Natural killer cell treated with Interleukin-12 subunit alpha and Interleukin-12 subunit beta and Interleukin-15 and Interleukin-18, amount 100 ng/mL, for 72 hours (primary cell): ENCODE measurements at regions not wholly inside any gene's neighbourhood (a gene's known extent, or its start where the extent isn't known, plus 50 kb on each side); places are given as distances from the start of the nearest gene placed in this dataset.
"Not testable (repeated sequence)": the region's sequence is repeated elsewhere in the genome, so short reads cannot be mapped to it uniquely, and the experiment has no call there.

ENCODE experiments used
- ATAC-seq, 2 donors: fragments of 150-1000 bp; cut with Tn5 transposase in 1 of 2; sonication (Bioruptor Pico), chemical (Tn5 transposase) in 1 of 2; 2 replicates each; pipeline ENCODE4 v1.10.0; 2021
- DNase-seq: peaks from one replicate; pipeline ENCODE4 v3.0.0; 2022; ENCODE audit warnings: low spot score
- H3K27ac Mint-ChIP-seq, 2 donors: 1 replicate in 1 of 2; 2 replicates in 1 of 2; pipeline ENCODE4 v1.8.0; 2022; ENCODE audit warnings: mixed read lengths in 2 of 2, mild to moderate bottlenecking in 1 of 2, moderate library complexity in 1 of 2
- H3K27me3 Mint-ChIP-seq, 2 donors: 1 replicate in 1 of 2; 2 replicates in 1 of 2; pipeline ENCODE4 v1.8.0; 2022; ENCODE audit warnings: mixed read lengths in 2 of 2
- H3K36me3 Mint-ChIP-seq: one replicate; pipeline ENCODE4 v1.8.0; 2022; ENCODE audit warnings: mixed read lengths
- H3K4me1 Mint-ChIP-seq, 2 donors: 1 replicate in 1 of 2; 2 replicates in 1 of 2; pipeline ENCODE4 v1.8.0; 2022; ENCODE audit warnings: low read depth in 2 of 2, mixed read lengths in 2 of 2, mild to moderate bottlenecking in 1 of 2
- H3K4me3 Mint-ChIP-seq: one replicate; pipeline ENCODE4 v1.8.0; 2022; ENCODE audit warnings: mixed read lengths
- H3K9me3 Mint-ChIP-seq: 2 replicates; pipeline ENCODE4 v1.8.0; 2022; ENCODE audit warnings: mixed read lengths

- H3K27ac Mint-ChIP-seq, result no peak overlapping the region
Measured at GRCh38 chr6:81891874-81892273, 139.4 kb upstream of the TENT5A start.

DNA sequence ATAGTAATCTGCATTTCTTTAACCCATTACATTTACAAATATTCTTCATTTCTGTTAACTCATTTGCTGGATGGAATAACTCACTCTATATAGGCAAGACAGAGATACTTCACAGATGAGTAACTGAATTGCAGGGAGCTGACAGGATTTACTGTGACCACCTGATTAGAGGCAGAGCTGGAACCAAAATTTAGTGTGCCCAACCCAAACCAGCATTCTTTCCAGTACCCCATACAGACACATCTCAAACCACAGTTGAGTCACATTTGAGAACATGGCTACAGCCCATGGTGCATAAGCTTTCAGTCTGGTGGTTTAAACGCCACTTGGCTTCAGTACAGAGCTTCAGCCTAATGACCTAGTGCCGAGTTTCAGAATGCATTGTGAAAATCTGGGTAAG, 138.4 kb upstream of the TENT5A start:
- Mint-ChIP-seq H3K4me3 (no peak overlapping the region), H3K27ac (no peak overlapping the region), H3K9me3 (peaks cover 5% of the 10 kb centered on the region), H3K27me3 (no peaks in the 10 kb centered on the region), H3K36me3 (no peaks in the 10 kb centered on the region), H3K4me1 (no peaks in the 10 kb centered on the region)
- DNase-seq (no peak), ATAC-seq (no peak)

More at GRCh38 chr6:81891874-81892273, 139.4 kb upstream of the TENT5A start:
- H3K36me3 Mint-ChIP-seq, result no peaks in the 10 kb centered on the region
- DNase-seq (no peak), ATAC-seq (no peak)
- H3K4me1 Mint-ChIP-seq, result no peaks in the 10 kb centered on the region
- peaks cover 5% of the 10 kb centered on the region for H3K9me3 Mint-ChIP-seq
- H3K27me3 Mint-ChIP-seq, result no peaks in the 10 kb centered on the region
- no peak overlapping the region for H3K4me3 Mint-ChIP-seq

GRCh38 chr6:81889377-81890053, 137.0 kb upstream of the TENT5A start:
- H3K4me1 Mint-ChIP-seq, result no peaks in the 10 kb centered on the region

DNA sequence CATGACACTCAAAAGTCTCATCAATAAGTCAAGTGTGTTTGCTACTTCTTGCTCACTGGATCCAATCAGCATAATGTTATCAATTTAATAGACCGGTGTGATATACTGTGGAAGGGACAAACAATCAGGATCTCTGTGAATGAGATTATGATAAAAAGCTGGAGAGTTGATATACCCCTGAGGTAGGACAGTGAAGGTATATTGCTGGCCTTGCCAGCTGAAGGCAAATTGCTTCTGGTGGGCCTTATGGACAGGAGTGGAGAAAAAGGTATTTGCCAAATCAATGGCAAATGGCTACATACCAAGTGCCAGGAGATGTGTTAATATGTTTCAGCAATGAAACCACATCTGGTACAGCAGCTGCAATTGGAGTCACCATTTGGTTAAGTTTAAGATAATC, 134.4 kb upstream of the TENT5A start:
- not testable (repeated sequence) for DNase-seq, H3K27ac Mint-ChIP-seq, ATAC-seq, H3K36me3 Mint-ChIP-seq, H3K27me3 Mint-ChIP-seq, H3K4me1 Mint-ChIP-seq, H3K9me3 Mint-ChIP-seq, H3K4me3 Mint-ChIP-seq

More at GRCh38 chr6:81889377-81890053, 137.0 kb upstream of the TENT5A start:
- Mint-ChIP-seq H3K36me3 (no peaks in the 10 kb centered on the region), H3K27ac (no peak overlapping the region), H3K27me3 (no peaks in the 10 kb centered on the region), H3K9me3 (peaks cover 5% of the 10 kb centered on the region), H3K4me3 (no peak overlapping the region)
- no peak for DNase-seq
- no peak for ATAC-seq

DNA sequence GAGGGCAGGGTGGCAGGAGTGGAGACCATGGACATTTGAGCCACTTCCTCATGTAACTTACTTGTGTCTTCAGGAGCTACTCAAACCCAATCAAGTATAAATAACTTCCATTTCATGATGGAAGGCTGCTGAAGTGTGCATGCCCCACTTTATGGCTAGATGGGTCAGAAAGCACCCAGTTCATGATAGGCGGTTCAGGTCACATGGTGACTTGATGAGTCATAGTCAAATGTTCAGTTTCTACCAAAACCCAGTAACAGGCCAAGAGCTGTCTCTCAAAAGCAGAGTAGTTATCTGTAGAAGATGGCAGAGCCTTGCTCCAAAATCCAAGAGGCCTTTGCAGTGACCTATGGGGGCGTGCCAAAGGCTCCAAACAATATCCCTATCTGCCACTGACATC, 133.7 kb upstream of the TENT5A start:
- Mint-ChIP-seq H3K9me3 (peaks cover 5% of the 10 kb centered on the region), H3K4me1 (no peaks in the 10 kb centered on the region), H3K36me3 (no peaks in the 10 kb centered on the region), H3K4me3 (no peak overlapping the region), H3K27ac (no peak overlapping the region), H3K27me3 (no peaks in the 10 kb centered on the region)
- no peak for ATAC-seq
- DNase-seq, result no peak

DNA sequence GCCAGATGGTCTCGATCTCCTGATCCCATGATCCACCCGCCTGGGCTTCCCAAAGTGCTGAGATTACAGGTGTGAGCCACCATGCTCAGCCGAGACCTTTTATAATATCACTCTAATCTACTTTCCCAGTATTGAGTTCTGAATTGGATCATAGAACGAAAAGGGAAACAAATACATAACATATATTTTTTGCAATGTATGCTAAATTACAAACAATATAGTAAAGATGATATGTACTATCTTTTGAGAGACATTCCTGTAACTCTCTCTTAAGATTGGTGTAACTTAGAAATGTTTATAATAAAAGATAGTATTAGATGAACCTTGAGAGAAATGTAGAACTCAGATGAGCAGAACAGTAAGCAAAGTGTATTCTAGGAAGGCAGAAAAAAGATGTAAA, 129.2 kb upstream of the TENT5A start:
- ATAC-seq, result no peak
- no peaks in the 10 kb centered on the region for H3K36me3 Mint-ChIP-seq

GRCh38 chr6:81878479-81878878, 126.0 kb upstream of the TENT5A start:
- Mint-ChIP-seq H3K27ac (no peak overlapping the region), H3K27me3 (no peaks in the 10 kb centered on the region), H3K9me3 (peaks cover 6% of the 10 kb centered on the region), H3K4me3 (no peak overlapping the region), H3K36me3 (no peaks in the 10 kb centered on the region), H3K4me1 (no peaks in the 10 kb centered on the region)
- no peak for ATAC-seq
- DNase-seq, result no peak

More for the DNA sequence above, 129.2 kb upstream of the TENT5A start:
- no peak for DNase-seq
- no peak overlapping the region for H3K27ac Mint-ChIP-seq
- H3K4me1 Mint-ChIP-seq, result no peaks in the 10 kb centered on the region
- H3K4me3 Mint-ChIP-seq, result no peak overlapping the region
- no peaks in the 10 kb centered on the region for H3K27me3 Mint-ChIP-seq
- no peaks in the 10 kb centered on the region for H3K9me3 Mint-ChIP-seq

- Mint-ChIP-seq H3K4me1 (no peaks in the 10 kb centered on the region), H3K27me3 (no peaks in the 10 kb centered on the region), H3K36me3 (peaks cover 7% of the 10 kb centered on the region), H3K27ac (no peak overlapping the region), H3K4me3 (no peak overlapping the region), H3K9me3 (peaks cover 13% of the 10 kb centered on the region)
- ATAC-seq, result no peak
- DNase-seq, result no peak
Measured at GRCh38 chr6:81876971-81877370, 124.5 kb upstream of the TENT5A start.

- Mint-ChIP-seq H3K9me3 (peaks cover 17% of the 10 kb centered on the region), H3K4me1 (no peaks in the 10 kb centered on the region), H3K27ac (no peak overlapping the region), H3K4me3 (no peak overlapping the region), H3K27me3 (no peaks in the 10 kb centered on the region), H3K36me3 (peaks cover 7% of the 10 kb centered on the region)
- DNase-seq (no peak), ATAC-seq (no peak)
Measured at GRCh38 chr6:81875782-81876293, 123.4 kb upstream of the TENT5A start.

- H3K27me3 Mint-ChIP-seq, H3K4me1 Mint-ChIP-seq, ATAC-seq, DNase-seq, H3K27ac Mint-ChIP-seq, H3K4me3 Mint-ChIP-seq, H3K36me3 Mint-ChIP-seq: not testable (repeated sequence)
- H3K9me3 Mint-ChIP-seq, result peaks cover 20% of the 10 kb centered on the region
Measured at GRCh38 chr6:81869749-81870508, 117.4 kb upstream of the TENT5A start.

DNA sequence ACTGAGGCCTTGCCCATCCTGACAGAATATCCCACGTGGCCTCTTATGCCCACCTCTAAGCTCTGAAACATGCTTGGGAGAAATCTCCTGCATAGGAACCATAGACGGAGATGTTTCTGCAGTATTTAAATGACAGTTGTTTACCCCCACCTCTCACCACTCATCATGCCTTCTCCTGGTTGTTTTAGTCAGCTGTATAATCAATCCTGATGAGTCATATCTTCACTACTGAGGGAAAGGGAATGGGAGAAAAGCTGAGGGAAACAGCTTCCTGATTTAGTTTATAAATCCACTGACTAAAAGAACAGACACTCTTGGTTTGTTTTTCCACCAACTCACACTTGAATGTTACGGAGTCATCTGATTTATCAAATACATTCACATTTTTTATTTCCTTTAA, 113.2 kb upstream of the TENT5A start:
- no peak overlapping the region for H3K27ac Mint-ChIP-seq
- no peak for DNase-seq
- no peaks in the 10 kb centered on the region for H3K4me1 Mint-ChIP-seq
- H3K4me3 Mint-ChIP-seq, result no peak overlapping the region
- no peaks in the 10 kb centered on the region for H3K27me3 Mint-ChIP-seq
- H3K9me3 Mint-ChIP-seq, result peaks cover 4% of the 10 kb centered on the region
- H3K36me3 Mint-ChIP-seq, result no peaks in the 10 kb centered on the region
- ATAC-seq, result no peak

GRCh38 chr6:81864124-81864523, 111.6 kb upstream of the TENT5A start:
- Mint-ChIP-seq H3K9me3 (peaks cover 4% of the 10 kb centered on the region), H3K27ac (no peak overlapping the region), H3K27me3 (no peaks in the 10 kb centered on the region), H3K4me1 (no peaks in the 10 kb centered on the region), H3K4me3 (no peak overlapping the region), H3K36me3 (no peaks in the 10 kb centered on the region)
- DNase-seq, result no peak
- ATAC-seq, result no peak

- H3K27me3 Mint-ChIP-seq, result no peaks in the 10 kb centered on the region
- H3K27ac Mint-ChIP-seq, result no peak overlapping the region
- no peaks in the 10 kb centered on the region for H3K36me3 Mint-ChIP-seq
- peaks cover 4% of the 10 kb centered on the region for H3K9me3 Mint-ChIP-seq
- DNase-seq (no peak), ATAC-seq (no peak)
- no peaks in the 10 kb centered on the region for H3K4me1 Mint-ChIP-seq
- no peak overlapping the region for H3K4me3 Mint-ChIP-seq
Measured at GRCh38 chr6:81863123-81863522, 110.6 kb upstream of the TENT5A start.

GRCh38 chr6:81861281-81861680, 108.8 kb upstream of the TENT5A start:
- Mint-ChIP-seq H3K4me3 (no peak overlapping the region), H3K36me3 (no peaks in the 10 kb centered on the region), H3K27ac (no peak overlapping the region), H3K27me3 (peaks cover 0 to 8% of the 10 kb centered on the region in 2 donors), H3K9me3 (peaks cover 4% of the 10 kb centered on the region), H3K4me1 (no peaks in the 10 kb centered on the region)
- ATAC-seq (no peak), DNase-seq (no peak)
